Right lobe of liver (tissue), 4 donors: ENCODE measurements at regions not wholly inside any gene's neighbourhood (a gene's known extent, or its start where the extent isn't known, plus 50 kb on each side); places are given as distances from the start of the nearest gene placed in this dataset.

Experiments used
- CTCF ChIP-seq, 4 donors: fragments of 200-600 bp in 3 of 4; fragments of 450-650 bp in 1 of 4; IDR thresholded peaks; one replicate each; pipeline versions ENCODE4 v1.5.1 to v1.8.0; 2016 to 2022; ENCODE audit warnings: antibody characterized with exemption in 4 of 4, mild to moderate bottlenecking in 2 of 4
- POLR2A ChIP-seq: fragments of 450-650 bp; IDR thresholded peaks from one replicate; pipeline ENCODE4 v1.6.1; 2017; ENCODE audit warnings: antibody characterized with exemption, mild to moderate bottlenecking
- donor health status: DM: no; HTN: no; CAD: no.
- donor health status: DM: no; HTN: no; CAD: no.
- donor health status: DM: no; HTN: yes; CAD: no.

- TF ChIP-seq CTCF (IDR thresholded peaks at IDR 0.05): no peak
- TF ChIP-seq POLR2A: no peak
These were observed 1102.8 kb upstream of the INTU start for GRCh38 chr4:126529997-126530396.
